ENCODE measurements at regions not wholly inside any gene's neighbourhood (a gene's known extent, or its start where the extent isn't known, plus 50 kb on each side); places are given as distances from the start of the nearest gene placed in this dataset.

- TF ChIP-seq, protein P1, sequence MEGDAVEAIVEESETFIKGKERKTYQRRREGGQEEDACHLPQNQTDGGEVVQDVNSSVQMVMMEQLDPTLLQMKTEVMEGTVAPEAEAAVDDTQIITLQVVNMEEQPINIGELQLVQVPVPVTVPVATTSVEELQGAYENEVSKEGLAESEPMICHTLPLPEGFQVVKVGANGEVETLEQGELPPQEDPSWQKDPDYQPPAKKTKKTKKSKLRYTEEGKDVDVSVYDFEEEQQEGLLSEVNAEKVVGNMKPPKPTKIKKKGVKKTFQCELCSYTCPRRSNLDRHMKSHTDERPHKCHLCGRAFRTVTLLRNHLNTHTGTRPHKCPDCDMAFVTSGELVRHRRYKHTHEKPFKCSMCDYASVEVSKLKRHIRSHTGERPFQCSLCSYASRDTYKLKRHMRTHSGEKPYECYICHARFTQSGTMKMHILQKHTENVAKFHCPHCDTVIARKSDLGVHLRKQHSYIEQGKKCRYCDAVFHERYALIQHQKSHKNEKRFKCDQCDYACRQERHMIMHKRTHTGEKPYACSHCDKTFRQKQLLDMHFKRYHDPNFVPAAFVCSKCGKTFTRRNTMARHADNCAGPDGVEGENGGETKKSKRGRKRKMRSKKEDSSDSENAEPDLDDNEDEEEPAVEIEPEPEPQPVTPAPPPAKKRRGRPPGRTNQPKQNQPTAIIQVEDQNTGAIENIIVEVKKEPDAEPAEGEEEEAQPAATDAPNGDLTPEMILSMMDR (IDR thresholded peaks at IDR 0.05), result no peak
- TF ChIP-seq POLR2A (IDR thresholded peaks at IDR 0.05), result no peak
Measured at GRCh38 chr2:118622108-118622507, 225.3 kb downstream of the EN1 start.

Data from ovary (tissue), 3 donors.